Hindlimb muscle (tissue), 1 donor: ENCODE measurements at regions not wholly inside any gene's neighbourhood (a gene's known extent, or its start where the extent isn't known, plus 50 kb on each side); places are given as distances from the start of the nearest gene placed in this dataset.
"Not testable (repeated sequence)": the region's sequence is repeated elsewhere in the genome, so short reads cannot be mapped to it uniquely, and the experiment has no call there.

Experiments
- DNase-seq: peaks from one replicate; pipeline ENCODE4 v3.0.0-alpha.2; 2013

GRCh38 chr2:215889240-215889969 lies 123.9 kb downstream of the MREG start:
- DNase-seq, result not testable (repeated sequence)

- DNase-seq, result no peak
Observed at GRCh38 chr2:215888680-215889079, 124.7 kb downstream of the MREG start.

DNA sequence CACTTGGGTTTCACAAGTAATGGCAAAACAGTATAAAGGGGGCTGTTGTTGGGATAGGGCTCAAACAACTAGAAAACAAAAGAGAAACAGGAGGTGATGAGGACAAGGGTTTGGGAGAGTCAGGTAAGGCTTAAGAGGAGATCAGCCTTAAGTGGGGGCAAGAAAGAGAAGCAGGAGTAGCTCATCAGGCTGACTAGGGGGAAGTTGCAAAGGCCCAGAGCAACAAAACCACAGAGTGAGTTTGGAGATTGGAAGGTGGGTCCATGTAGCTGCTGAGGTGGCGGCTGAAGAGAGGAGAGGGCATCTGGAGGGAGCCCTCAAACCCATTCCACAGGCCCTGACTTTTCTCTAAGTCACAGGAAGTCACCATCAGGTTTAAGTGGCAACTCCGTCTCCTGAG lies 126.0 kb downstream of the MREG start:
- DNase-seq, result no peak

DNA sequence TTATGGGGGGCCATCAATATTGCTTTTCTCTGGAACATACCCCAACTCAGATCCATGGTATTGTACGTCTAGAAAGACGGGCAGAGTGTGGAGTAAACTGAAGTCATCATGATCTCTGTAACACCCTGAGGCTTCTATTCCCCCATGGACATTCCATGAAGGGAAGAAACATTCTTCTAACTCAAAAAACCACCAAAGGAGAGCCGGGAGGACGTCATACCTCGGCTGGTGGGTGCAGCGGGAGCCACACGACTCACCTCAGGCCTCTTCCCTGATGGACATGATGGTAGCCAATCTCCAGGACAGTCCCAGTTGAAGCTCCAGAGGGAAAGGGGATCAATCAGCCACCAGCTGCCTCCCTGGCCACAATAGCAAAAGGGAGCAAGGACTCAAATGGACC lies 127.3 kb downstream of the MREG start:
- DNase-seq, result no peak

DNA sequence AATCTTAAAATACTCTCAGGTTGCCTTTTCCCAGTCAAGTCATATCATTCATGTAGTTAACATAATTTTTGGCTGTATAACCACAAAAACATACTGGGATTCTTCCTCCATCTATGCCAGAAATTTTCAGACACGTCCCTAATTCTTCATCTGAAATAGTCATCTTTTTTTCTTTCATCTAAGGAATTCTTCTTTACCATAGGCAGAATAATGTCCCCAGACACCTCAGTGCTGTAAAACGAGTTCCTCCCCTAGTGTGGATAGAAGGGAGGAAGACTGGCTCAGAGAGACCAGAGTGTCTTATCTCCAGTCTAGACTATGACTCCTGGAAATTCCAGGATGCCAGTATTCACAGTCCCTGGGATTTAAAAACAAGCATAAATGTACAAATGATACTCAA lies 127.8 kb downstream of the MREG start:
- no peak for DNase-seq

GRCh38 chr2:215884451-215885087 lies 128.8 kb downstream of the MREG start:
- DNase-seq, result peak; percentile 37

DNA sequence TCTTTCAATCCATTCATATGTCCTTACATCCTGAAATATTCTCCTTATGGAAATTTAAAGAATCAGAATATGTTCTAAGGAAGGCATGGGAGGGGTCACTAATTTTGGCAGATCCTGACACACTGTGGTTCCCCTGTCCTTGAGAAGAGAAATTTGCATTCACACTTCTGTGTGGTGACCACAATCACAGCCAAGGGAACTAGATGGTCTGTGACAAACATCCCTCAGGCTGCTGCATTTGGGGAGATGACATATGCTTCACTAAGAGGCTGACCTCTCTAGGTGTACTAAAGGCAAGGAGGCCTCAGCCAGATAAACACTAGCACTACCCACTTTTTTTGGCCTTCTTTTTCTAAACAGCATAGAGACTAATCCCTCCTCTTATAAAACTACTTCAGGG lies 129.6 kb downstream of the MREG start:
- no peak for DNase-seq

- DNase-seq, result no peak
Observed at GRCh38 chr2:215882689-215883088, 130.7 kb downstream of the MREG start.

- DNase-seq, result no peak
Observed at GRCh38 chr2:215881582-215881981, 131.8 kb downstream of the MREG start.

GRCh38 chr2:215880970-215881369 lies 132.4 kb downstream of the MREG start:
- DNase-seq, result no peak

- no peak for DNase-seq
Observed at GRCh38 chr2:215879977-215880940, 133.1 kb downstream of the MREG start.

GRCh38 chr2:215879331-215879730 lies 134.0 kb downstream of the MREG start:
- DNase-seq, result no peak

GRCh38 chr2:215878476-215879063 lies 134.8 kb downstream of the MREG start:
- DNase-seq, result no peak

GRCh38 chr2:215876937-215877238 lies 136.5 kb downstream of the MREG start:
- no peak for DNase-seq

DNA sequence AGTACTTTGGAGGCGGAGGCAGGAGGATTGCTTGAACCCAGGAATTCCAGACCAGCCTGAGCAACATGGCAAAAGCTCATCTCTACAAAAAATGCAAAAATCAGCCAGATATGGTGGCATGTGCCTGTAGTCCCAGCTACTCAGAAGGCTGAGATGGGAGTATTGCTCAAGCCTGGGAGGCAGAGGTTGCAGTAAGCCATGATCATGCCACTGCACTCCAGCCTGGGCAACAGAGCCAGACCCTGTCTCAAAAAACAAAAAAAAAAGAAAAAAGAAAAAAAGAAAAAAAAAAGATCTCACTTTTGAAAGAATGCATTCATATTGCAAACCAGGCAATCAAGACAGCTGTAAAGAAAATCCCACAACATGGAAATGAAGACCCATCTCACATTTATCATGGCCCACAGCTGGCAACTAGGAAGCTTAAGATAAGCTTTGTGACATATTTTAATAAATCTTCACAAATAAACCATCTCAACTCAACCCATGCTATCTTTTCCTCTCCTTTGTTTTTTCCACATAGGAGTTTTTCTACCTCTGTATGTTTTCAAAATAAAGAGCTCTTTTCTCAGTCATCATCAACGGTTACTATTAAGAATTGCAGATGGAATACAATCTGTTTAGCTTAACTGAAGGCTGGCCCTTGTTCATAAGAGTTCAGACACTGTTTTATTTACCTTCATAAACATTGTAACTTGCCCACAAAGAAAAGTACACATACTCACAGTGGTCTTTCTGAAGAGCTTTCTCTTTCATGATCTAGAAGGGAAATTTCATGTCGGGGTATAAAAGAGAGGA lies 137.0 kb downstream of the MREG start:
- no peak for DNase-seq

GRCh38 chr2:215874418-215874817 lies 138.9 kb downstream of the MREG start:
- no peak for DNase-seq

GRCh38 chr2:215870986-215871385 lies 142.4 kb downstream of the MREG start:
- no peak for DNase-seq

DNA sequence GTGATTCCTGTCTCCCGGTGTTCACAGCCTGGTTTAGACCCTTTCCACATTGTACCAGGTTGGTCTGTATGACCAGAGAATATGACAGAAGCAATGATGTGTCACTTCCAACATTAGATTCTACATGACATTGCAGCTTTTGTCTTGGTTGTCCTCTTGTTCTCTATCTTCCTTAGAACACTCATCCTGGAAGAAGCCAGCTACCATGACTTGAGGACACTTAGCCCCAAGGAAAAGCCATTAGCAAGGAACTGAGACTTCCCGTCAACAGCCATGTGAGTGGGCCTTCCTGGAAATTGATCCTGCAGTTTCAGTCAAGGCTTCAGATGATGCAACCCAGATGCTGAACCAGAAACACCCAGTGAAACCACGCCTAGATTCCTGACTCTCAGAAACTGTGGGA lies 143.3 kb downstream of the MREG start:
- DNase-seq, result peak; percentile 28

DNA sequence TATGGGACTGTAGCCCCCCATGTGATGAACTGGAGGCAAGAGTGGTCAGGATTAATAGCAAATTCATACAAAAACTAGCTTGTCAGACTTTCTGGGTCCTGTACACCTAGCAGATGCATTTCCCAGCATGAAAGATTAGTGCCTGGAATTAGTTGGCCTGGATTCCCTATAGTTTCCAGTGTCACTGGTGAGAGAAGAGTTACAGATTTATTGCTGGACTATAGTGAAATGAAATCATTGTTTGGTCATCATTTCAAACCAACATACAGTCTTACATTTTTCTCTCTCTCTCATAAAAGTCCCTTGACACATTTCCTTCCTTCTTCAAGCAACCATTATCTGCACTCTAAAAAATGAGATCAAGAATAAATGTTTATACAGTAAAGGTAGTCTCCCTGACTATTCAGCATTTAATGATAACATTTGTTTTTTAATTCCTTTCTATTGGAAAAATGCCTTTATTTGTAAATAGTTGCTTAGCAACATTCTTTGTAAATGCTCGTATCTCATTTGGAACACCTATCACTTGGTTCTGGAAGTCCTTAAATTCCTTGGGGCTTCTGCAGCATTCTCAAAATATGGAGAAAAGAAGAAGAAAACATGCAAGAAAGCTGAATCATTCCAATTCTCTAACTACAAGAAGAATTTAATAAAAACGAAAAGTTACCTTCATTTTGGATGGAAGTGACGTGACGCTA lies 144.4 kb downstream of the MREG start:
- peak; percentile 67 for DNase-seq

GRCh38 chr2:215866606-215867005 lies 146.7 kb downstream of the MREG start:
- DNase-seq, result no peak

- DNase-seq, result no peak
Observed at GRCh38 chr2:215863687-215864086, 149.7 kb downstream of the MREG start.

DNA sequence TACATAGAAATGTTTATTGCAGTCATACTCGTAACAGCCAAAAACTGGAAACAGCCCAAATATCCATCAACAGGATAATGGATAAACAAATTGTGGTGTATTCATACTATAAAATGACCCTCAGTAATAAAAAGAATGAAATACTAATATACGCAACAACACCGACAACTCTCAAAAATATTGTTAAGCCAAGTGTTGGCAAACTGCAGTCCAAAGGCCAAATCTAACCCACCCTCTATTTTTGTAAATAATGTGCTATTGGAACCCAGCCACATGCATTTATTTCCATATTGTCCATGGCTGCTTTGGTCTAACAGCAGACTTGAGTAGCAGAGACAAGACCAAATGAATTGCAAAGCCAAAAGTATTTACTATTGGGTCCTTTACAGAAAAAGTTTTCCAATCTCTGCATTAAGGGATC lies 151.0 kb downstream of the MREG start:
- peak; percentile 56 for DNase-seq
